ENCODE measurements at regions not wholly inside any gene's neighbourhood (a gene's known extent, or its start where the extent isn't known, plus 50 kb on each side); places are given as distances from the start of the nearest gene placed in this dataset.

DNA sequence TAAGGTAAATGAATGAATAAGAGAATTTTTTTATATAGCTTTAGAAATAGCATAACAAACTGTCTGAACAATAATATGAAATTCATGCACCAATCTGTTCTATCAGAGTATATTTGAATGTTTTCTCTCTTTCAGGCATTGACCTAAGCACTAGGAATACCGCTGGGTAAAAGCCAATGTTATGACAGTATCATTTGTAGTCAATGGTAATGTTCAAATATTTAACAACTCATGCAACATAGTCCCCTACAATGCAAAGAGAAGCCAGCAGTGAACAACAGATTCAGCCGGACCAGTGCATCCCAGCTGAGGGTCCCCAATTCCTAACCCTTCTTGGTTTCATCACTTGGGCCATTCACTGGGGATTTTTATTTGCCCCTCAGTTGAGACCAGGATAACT, 52.6 kb upstream of the MYCBP2 start:
- no peak for DNase-seq (ENCODE audit: low read depth)

DNA sequence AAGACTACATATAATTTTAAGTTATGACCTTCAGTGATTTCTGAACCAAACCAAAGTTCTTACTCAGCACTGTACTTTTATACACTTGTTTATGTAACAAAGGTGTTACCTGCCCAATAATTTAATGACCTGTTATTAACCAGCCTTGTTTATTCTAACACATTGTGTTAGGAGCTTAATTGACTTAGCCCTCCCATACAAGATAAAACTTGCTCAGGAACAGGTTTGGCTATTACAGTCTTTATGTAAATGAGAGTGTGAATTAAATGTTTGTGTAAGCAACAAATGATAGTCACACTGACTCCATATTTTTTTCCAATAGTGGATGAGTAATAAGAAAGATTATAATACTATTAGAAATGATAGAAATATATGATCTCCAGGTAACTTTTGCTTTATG, 51.8 kb upstream of the MYCBP2 start:
- no peak for DNase-seq (ENCODE audit: low read depth)

DNA sequence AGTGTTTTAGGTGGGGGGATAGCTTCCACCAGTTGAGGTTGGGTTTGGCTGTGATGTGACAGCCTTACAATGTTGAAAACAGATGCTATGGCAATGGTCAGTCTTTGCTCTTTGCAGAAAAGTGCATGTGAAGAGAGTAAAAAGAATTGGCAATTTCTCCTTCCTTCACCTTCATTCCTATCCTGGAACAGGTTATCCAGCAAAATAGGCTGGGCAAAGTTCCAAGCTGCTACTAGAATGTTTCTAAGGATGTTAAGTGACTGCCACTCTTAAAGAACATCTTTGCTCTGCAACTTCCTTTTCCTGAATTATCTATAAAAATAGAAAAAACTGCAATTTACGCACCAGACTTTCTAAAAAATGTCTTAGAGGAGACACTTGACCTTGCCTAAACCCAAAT, 50.1 kb upstream of the MYCBP2 start:
- no peak for DNase-seq (ENCODE audit: low read depth)

Data from GM04504 (cell line).